ENCODE measurements at regions not wholly inside any gene's neighbourhood (a gene's known extent, or its start where the extent isn't known, plus 50 kb on each side); places are given as distances from the start of the nearest gene placed in this dataset.

DNA sequence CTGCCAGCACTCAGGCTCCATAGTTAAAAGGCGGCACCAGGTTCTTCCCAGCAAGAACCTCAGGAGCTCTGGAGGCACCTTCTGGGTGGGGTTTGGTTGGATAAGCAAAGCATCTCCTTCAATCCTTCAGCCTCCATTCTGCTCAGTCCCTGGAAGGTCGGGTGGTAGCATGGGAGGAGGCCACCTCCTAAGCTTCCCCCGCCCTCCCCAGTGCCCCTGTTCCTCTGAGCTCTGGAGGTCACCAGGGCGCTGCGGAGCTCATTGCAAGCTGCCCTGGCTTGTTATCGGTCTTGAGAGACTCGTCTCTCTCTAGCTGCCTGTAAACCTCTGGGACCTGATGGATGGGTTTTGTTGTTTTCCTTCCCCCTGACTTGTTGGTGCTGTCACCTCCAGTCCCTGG is 124.8 kb downstream of the RPLP1 start:
- no peak for DNase-seq
- Histone ChIP-seq H3K9me3 (no peaks in the 10 kb centered on the region), H3K4me1 (no peaks in the 10 kb centered on the region), H3K27me3 (no peaks in the 10 kb centered on the region), H3K4me3 (ENCODE audit: low read depth, low read length) (no peak overlapping the region), H3K36me3 (no peaks in the 10 kb centered on the region)
- TF ChIP-seq, protein P1, sequence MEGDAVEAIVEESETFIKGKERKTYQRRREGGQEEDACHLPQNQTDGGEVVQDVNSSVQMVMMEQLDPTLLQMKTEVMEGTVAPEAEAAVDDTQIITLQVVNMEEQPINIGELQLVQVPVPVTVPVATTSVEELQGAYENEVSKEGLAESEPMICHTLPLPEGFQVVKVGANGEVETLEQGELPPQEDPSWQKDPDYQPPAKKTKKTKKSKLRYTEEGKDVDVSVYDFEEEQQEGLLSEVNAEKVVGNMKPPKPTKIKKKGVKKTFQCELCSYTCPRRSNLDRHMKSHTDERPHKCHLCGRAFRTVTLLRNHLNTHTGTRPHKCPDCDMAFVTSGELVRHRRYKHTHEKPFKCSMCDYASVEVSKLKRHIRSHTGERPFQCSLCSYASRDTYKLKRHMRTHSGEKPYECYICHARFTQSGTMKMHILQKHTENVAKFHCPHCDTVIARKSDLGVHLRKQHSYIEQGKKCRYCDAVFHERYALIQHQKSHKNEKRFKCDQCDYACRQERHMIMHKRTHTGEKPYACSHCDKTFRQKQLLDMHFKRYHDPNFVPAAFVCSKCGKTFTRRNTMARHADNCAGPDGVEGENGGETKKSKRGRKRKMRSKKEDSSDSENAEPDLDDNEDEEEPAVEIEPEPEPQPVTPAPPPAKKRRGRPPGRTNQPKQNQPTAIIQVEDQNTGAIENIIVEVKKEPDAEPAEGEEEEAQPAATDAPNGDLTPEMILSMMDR (IDR thresholded peaks at IDR 0.05; ENCODE audit: low read depth, low read length) = no peak

DNA sequence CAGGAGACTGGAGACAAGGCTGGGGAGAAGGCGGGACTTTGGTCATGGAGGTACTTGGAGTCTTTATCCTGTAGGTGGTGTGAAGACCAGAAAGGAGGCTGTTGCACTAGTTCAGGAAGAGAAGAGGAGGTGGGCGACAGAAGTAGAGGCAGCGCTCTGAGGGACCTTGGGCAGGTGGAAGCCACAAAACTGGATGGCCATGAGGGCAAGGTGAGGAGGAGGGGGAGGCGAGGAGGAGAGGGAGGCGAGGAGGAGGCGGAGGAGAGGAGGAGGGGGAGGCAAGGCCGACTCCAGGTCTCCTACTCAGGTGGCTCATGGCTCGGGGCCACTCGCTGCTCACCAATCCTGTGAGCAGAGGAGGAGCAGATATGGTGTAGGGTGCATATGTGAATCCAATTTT is 125.6 kb downstream of the RPLP1 start:
- H3K4me3 ChIP-seq (ENCODE audit: low read depth, low read length) = no peak overlapping the region
- no peaks in the 10 kb centered on the region for H3K36me3 ChIP-seq
- no peaks in the 10 kb centered on the region for H3K9me3 ChIP-seq
- TF ChIP-seq, protein P1 (IDR thresholded peaks at IDR 0.05; ENCODE audit: low read depth, low read length) = no peak
- no peak for DNase-seq
- H3K27me3 ChIP-seq = no peaks in the 10 kb centered on the region
- no peaks in the 10 kb centered on the region for H3K4me1 ChIP-seq

DNA sequence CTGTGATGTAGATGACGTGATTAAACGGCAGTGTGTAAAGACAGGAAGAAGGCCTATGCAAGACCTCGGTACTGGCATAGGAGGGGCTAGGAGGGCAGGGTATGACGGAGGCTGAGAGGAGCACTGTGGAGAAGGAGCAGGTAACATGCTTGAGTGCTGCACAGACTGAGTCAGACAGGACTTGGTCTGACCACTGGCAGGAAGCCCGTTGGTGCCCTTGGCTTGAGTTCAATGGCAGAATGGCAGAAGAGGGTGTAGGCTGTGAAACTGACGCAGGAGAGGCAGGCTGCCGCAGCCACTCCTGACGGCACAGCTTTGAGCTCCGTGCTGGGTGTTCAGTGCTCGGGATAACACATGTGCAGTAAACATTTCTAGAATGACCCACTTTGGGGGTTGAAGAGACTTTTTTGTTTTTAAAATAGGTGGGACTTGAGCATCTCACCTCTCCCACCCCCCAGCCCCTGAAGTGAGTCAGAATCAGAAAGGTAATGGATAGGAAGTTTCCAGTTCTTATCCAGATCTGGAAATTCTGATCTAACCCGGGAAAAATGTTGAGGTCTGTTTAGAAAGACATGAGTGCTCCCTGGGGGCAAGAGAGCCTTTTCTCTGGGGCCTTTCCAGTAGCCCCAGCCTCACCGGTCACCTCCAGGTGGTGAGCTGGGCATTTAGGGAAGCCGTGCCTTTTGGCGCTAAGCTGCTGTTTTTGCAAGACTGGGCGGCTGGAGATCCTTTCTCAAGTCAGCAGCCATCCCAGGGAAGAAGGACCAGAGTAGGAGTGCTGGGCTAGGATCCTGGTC is 126.4 kb downstream of the RPLP1 start:
- Histone ChIP-seq H3K4me3 (ENCODE audit: low read depth, low read length) (no peak overlapping the region), H3K4me1 (no peaks in the 10 kb centered on the region), H3K9me3 (no peaks in the 10 kb centered on the region), H3K27me3 (no peaks in the 10 kb centered on the region), H3K36me3 (no peaks in the 10 kb centered on the region)
- TF ChIP-seq, protein P1 (IDR thresholded peaks at IDR 0.05; ENCODE audit: low read depth, low read length) = no peak
- DNase-seq = no peak

DNA sequence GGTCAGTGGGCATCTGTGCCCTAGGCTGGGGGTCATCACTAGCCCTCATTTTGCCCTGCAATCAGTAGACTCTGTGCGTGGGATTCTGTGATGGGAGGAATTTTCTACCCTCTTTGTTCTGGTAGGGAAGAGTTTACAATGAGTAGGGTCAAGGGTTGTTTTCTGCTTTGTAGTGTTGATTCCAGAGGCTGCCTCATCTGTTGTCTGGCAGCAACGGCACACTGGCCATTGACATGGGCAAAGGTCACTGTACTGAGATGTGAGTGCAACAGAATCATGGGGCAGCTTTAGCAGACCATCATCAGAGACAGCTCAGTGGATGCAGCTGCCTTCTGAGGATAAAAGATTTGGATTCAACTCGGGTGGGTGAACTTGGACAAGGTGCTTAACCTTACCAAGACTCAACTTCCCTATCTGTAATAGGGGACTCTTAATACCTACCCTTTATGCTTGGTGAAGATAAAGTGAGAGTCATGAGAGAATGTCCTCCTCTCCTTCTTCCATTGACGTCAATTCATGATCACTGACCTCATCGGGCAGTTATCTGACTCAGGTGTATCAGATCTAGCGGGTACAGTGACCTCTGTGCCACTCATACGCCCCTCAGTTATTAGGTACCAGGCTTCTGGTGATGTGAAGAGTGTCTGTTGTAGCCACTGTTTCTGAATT is 127.5 kb downstream of the RPLP1 start:
- TF ChIP-seq, protein P1 (IDR thresholded peaks at IDR 0.05; ENCODE audit: low read depth, low read length) = no peak
- no peaks in the 10 kb centered on the region for H3K36me3 ChIP-seq
- no peaks in the 10 kb centered on the region for H3K9me3 ChIP-seq
- DNase-seq = no peak
- no peaks in the 10 kb centered on the region for H3K4me1 ChIP-seq
- no peaks in the 10 kb centered on the region for H3K27me3 ChIP-seq
- H3K4me3 ChIP-seq (ENCODE audit: low read depth, low read length) = no peak overlapping the region

DNA sequence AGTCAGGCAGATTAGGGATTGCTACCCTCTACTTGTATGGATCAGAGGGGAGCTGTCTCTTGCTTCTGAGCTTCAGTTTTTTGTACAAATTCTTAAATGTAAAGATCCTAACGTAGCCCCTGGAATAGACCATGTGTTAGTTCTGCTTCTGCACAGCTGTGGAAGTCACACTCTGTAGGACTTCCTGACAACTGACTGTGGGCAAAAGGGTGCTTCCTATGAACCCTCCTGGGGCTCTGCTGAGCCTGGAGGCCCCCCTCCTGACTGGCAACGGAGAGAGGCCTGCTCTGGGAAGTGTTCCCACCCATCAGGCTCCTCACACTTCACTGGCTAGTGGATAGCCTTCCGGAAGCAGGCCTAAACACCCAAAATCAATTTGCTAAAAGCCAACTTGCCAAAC is 131.0 kb downstream of the RPLP1 start:
- DNase-seq = no peak
- Histone ChIP-seq H3K36me3 (no peaks in the 10 kb centered on the region), H3K4me3 (ENCODE audit: low read depth, low read length) (no peak overlapping the region), H3K4me1 (no peaks in the 10 kb centered on the region), H3K9me3 (no peaks in the 10 kb centered on the region), H3K27me3 (no peaks in the 10 kb centered on the region)
- TF ChIP-seq, protein P1 (IDR thresholded peaks at IDR 0.05; ENCODE audit: low read depth, low read length) = no peak

DNA sequence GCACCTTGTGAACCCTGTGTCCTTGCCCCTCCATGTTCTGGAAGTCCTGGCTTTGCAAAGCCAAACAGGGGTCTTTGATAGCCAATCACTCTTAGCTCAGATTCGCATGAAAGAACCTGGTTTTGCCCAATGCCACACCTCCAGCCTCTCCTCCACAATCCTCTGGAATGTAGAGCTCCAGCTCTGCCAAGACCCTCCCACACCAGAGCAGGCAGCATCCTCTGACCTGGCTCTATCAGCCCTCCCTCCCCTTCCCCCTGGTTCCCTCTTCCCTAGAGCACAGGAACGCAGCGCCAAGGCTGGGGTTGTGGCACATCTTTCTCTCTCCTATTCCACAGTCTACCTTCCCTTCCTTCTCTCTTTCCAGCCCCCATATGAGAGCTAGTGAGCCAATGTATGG is 133.3 kb downstream of the RPLP1 start:
- DNase-seq = no peak
- no peaks in the 10 kb centered on the region for H3K36me3 ChIP-seq
- H3K9me3 ChIP-seq = no peaks in the 10 kb centered on the region
- no peak overlapping the region for H3K4me3 ChIP-seq (ENCODE audit: low read depth, low read length)
- TF ChIP-seq, protein P1 (IDR thresholded peaks at IDR 0.05; ENCODE audit: low read depth, low read length) = no peak
- no peaks in the 10 kb centered on the region for H3K4me1 ChIP-seq
- H3K27me3 ChIP-seq = no peaks in the 10 kb centered on the region

All from BE2C (cell line).